CD4-positive, alpha-beta T cell treated with Interleukin-21 for 1 hour (primary cell): ENCODE measurements at regions not wholly inside any gene's neighbourhood (a gene's known extent, or its start where the extent isn't known, plus 50 kb on each side); places are given as distances from the start of the nearest gene placed in this dataset.
A peak's percentile ranks its signal among the peaks of the same experiment; 100 is the strongest.
"Not testable (repeated sequence)": the region's sequence is repeated elsewhere in the genome, so short reads cannot be mapped to it uniquely, and the experiment has no call there.

Source experiments
- DNase-seq: peaks from one replicate; pipeline ENCODE4 v3.0.0-alpha.2; 2020

GRCh38 chr6:168369786-168370185, 50.2 kb upstream of the DACT2 start:
- DNase-seq: no peak

DNA sequence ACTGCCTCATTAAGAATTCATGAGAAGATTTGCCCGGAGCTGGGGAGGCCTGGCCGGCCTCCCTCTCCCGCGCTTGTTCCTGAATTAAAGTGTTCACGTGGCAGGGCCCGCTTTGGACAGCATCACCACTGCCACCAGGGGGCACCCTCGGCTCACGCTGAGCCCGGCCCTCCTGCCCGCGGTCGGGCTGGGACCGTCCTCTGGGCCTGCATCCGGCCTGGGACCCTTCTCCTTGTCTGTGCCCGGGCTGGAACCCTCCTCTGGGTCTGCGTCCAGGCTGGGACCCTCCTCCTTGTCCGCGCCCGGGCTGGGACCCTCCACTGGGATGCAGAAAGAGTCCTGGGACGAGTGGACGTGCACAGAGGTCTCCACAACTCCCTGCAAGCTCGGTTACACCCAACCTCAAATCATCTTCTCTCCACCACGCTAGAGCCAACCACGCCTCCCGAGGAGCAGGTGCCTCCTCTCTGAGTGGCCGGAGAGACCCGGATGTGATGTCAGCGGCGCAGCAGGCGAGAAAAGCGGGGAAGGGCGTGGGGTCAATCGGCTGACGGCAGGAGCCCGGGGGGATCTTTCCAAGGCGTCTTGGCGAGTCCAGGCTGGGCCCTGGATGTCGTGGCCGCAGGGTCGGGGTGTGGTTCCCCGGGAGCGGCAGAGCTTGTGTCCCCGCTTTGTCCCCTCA, 50.9 kb upstream of the DACT2 start:
- peak; percentile 33 for DNase-seq

- DNase-seq: no peak
Measured at GRCh38 chr6:168371185-168371584, 51.6 kb upstream of the DACT2 start.

DNA sequence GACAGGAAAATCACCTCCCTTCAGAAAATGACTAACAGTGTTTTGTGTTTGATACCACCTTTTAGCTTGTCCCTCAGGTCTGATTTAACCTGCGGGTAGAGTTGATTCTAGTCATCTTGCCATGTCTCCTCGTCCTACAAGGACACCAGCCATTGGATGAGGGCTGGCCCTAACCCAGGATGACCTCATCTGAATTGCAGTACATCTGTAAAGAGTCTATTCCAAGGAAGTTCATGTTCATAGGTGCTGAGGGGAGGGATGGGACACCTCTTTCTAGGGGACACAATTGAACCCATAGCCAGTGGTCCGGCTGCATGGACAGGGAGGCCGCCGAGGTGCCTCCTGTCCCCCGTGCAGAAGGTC, 52.0 kb upstream of the DACT2 start:
- no peak for DNase-seq

- no peak for DNase-seq
Measured at GRCh38 chr6:168371981-168372711, 52.6 kb upstream of the DACT2 start.

GRCh38 chr6:168372889-168373288, 53.3 kb upstream of the DACT2 start:
- DNase-seq: no peak

GRCh38 chr6:168373389-168373788, 53.8 kb upstream of the DACT2 start:
- no peak for DNase-seq

- no peak for DNase-seq
Measured at GRCh38 chr6:168374051-168374502, 54.5 kb upstream of the DACT2 start.

DNA sequence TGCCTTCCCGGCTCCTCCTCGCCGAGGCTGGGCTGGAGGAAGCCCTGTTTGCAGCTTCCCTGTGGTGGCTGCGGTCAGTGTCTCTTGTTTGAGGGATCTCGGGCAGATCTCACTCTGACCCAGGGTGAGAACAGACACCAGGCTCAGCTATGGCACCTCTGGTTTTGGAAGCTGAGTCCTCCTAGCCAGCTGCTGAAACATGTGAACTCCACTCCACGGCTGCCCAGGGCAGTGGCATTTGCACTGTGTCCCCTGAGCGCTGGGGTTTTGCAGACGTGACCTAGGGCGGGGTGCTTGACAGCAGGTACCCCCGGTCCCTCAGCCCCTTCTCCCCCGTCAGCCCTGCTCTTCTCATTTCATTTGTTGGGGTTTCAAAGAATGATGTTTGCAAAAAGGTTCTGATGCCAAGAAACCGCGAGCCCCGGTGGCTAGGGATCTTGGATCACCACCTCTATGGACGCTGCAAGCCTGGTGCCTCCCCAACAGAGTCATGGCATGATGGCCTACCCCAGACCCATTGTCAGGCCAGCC, 55.0 kb upstream of the DACT2 start:
- no peak for DNase-seq

DNA sequence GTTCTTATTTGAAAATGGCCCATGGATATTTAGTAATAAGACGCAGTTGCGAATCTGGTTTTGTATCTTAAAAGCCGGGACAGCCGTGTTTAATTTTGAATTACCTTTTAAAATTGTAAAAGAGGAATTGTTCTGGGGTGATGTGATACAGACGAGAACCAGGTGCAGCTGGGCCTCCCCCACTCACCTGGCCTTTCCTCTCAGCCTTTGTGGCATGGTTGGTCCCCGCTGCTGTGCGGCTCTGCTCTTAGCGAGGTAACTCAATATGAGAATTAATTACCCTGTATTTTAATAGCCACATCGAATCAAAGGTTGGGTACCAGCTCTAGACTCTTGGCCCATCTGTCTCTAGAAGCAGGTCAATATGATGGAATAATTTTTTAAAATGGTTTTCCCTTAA, 56.5 kb upstream of the DACT2 start:
- no peak for DNase-seq

- DNase-seq: no peak
Measured at GRCh38 chr6:168376811-168377483, 57.4 kb upstream of the DACT2 start.

GRCh38 chr6:168377484-168377855, 57.9 kb upstream of the DACT2 start:
- no peak for DNase-seq

DNA sequence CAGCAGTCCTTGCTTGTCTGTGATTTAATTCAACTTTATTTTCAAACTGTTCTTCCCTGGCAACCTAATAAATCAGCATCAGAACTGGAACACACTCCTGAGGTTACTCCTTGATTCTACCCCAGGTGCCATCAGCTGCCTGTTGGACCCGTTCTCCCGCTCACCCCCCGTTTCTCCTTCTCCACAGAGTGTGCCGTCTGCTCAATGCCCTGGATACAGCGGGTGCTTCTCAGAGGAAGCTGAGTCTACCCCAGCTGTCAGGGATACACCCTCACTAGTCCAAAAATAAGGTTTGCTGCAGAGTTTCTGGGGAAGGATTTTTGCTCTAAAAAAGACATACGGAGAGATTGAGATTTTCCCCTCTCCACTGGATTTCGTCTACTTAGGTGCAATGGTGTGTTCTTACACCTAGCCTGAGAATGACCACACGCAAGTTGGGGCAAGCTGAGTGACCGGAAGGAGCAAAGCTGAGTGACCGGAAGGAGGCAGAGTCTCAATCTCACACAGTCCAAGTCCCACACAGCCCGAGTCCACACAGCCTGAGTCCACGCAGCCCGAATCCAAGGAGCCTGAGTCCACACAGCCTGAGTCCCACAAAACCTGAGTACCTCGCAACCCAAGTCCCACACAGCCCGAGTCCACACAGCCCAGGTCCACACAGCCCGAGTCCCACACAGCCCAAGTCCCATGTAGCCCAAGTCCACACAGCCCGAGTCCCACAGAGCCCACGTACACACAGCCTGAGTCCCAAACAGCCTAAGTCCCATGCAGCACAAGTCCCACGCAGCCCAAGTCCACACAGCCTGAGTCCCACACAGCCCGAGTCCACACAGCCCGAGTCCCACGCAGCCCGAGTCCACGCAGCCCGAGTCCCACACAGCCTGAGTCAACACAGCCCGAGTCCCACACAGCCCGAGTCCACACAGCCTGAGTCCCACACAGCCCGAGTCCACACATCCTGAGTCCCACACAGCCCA, 58.6 kb upstream of the DACT2 start:
- DNase-seq: no peak

DNA sequence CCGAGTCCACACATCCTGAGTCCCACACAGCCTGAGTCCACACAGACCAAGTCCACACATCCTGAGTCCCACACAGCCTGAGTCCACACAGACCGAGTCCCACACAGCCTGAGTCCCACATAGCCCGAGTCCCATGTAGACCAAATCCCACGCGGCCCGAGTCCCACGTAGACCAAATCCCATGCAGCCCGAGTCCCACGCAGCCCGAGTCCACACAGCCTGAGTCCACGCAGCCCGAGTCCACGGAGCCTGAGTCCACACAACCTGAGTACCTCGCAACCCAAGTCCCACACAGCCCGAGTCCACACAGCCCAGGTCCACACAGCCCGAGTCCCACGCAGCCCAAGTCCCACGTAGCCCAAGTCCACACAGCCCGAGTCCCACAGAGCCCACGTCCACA, 60.0 kb upstream of the DACT2 start:
- not testable (repeated sequence) for DNase-seq

- not testable (repeated sequence) for DNase-seq
Measured at GRCh38 chr6:168380166-168380955, 60.6 kb upstream of the SMOC2 start.

DNA sequence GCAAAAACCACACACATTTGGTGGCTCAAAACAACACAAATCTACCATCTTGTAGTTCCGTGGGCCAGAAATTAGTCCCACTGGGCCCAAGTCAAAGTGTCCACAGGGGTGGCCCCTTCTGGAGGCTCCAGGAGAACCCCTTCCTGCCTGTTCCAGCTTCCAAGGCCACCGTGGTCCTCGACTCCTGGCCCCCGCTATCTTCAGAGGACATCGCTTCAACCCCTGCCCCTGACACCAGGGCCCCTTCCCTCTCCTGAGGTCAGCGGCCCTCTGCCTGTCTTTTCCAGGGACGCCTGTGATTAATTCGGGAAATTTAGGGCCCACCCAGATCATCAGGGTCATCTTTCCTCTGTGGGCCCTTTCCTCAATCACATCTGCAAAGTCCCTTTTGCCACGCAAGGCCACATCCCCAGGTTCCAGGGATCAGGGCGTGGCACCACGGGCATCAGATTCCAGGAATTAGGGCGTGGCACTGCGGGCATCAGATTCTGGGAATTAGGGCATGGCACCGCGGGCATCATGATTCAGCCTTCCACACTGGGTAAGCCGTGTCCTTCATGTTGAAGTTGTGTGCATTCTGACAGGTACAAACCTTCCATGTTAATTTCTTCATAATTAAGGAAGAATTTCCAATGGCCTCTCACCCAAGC, 59.9 kb upstream of the SMOC2 start:
- DNase-seq: no peak

GRCh38 chr6:168381726-168382458, 59.1 kb upstream of the SMOC2 start:
- no peak for DNase-seq

DNA sequence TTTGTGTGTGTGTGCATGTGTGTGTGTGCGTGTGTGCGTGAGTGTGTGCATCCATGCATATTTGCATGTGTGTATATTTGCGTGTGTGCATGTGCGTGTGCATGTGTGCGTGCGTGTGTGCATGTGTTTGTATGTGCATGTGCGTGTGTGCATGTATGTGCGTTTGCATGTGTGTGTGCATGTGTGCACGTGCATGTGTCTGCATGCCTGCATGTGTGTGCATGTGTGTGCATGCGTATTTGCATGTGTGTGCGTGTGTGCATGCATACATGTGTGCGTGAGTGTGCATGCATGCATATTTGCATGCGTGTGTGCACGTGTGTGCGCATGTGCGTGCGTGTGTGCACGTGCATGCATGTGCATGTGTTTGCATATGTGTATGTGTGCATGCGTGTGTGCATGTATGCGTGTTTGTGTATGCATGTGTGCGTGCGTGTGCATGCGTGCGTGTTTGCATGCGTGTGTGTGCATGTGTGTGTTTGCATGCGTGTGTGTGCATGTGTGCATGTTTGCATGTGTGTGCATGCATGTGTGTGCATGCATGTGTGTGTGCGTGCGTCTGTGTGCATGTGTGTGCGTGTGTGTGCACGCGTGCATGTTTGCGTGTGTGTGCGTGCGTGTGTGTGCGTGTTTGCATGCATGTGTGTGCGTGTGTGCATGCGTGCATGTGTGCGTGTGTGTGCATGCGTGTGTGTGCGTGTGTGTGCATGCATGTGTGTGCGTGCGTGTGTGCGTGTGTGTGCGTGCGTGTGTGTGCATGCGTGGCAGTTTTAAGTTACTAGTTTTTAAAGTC, 57.7 kb upstream of the SMOC2 start:
- DNase-seq: no peak
